ENCODE measurements at regions not wholly inside any gene's neighbourhood (a gene's known extent, or its start where the extent isn't known, plus 50 kb on each side); places are given as distances from the start of the nearest gene placed in this dataset.

DNA sequence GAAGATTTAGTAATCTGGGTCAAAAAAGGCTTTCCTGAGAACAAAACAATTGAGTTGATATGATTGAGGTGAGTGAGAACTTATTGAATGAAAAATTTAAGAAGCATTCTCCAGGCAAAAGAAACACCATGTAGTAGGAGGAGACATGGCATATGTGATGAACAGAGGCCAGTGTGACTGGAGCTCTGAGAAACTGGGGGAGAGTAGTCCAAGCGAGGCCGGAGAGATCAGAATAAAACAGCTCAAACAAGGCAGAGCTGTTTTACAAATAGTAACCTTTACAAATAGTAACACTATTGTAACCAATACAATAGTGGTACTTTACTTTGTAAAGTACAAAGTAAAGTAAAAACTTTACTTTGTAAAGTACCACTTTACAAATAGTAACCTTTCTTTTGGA, 1159.1 kb downstream of the PCDH9 start:
- no peak for DNase-seq (ENCODE audit: extremely low spot score)
- POLR2A ChIA-PET: no interaction called here

DNA sequence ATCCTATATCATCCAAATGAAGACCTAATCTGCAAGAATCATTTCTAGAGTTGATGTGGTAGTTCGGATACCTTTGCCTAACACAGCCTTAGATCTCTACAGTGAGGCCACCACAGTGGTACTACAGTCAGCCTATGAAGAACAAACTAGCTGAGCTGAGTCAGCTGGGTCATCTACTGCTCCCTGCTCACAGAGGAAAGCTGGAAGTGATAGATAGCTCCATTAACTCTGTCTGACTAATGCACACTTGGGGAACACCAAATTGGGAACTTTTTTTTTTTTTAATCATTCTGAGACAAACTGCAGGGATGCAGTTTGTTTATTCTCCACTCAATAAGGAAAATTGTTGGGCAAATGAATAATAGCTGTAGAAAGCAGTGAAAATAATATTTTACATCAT, 1160.6 kb downstream of the PCDH9 start:
- CTCF ChIA-PET: interaction anchor here (1.0 kb wide), 1 partner anchor 9 kb away, joined by 3 read pairs; no protein-coding TSS in a partner anchor
- TF ChIP-seq, protein P1, sequence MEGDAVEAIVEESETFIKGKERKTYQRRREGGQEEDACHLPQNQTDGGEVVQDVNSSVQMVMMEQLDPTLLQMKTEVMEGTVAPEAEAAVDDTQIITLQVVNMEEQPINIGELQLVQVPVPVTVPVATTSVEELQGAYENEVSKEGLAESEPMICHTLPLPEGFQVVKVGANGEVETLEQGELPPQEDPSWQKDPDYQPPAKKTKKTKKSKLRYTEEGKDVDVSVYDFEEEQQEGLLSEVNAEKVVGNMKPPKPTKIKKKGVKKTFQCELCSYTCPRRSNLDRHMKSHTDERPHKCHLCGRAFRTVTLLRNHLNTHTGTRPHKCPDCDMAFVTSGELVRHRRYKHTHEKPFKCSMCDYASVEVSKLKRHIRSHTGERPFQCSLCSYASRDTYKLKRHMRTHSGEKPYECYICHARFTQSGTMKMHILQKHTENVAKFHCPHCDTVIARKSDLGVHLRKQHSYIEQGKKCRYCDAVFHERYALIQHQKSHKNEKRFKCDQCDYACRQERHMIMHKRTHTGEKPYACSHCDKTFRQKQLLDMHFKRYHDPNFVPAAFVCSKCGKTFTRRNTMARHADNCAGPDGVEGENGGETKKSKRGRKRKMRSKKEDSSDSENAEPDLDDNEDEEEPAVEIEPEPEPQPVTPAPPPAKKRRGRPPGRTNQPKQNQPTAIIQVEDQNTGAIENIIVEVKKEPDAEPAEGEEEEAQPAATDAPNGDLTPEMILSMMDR (IDR thresholded peaks at IDR 0.05; ENCODE audit: control extremely low read depth, extremely low read depth, low read depth, missing control alignments): no peak
- POLR2A ChIA-PET: no interaction called here
- DNase-seq (ENCODE audit: extremely low spot score): no peak

More for the DNA sequence above, 1159.1 kb downstream of the PCDH9 start:
- TF ChIP-seq, protein P1 (IDR thresholded peaks at IDR 0.05; ENCODE audit: control extremely low read depth, extremely low read depth, low read depth, missing control alignments): no peak
- CTCF ChIA-PET: no interaction called here

GRCh38 chr13:66068683-66069082, 1161.5 kb downstream of the PCDH9 start:
- TF ChIP-seq, protein P1 (IDR thresholded peaks at IDR 0.05; ENCODE audit: control extremely low read depth, extremely low read depth, low read depth, missing control alignments): no peak
- ChIA-PET POLR2A (no interaction called here), CTCF (no interaction called here)
- no peak for DNase-seq (ENCODE audit: extremely low spot score)

- no peak for DNase-seq (ENCODE audit: extremely low spot score)
- ChIA-PET CTCF (no interaction called here), POLR2A (no interaction called here)
- TF ChIP-seq, protein P1 (IDR thresholded peaks at IDR 0.05; ENCODE audit: control extremely low read depth, extremely low read depth, low read depth, missing control alignments): no peak
These were observed 1181.2 kb downstream of the PCDH9 start for GRCh38 chr13:66048888-66049287.

- CTCF ChIA-PET: no interaction called here
- POLR2A ChIA-PET: no interaction called here
- TF ChIP-seq, protein P1 (IDR thresholded peaks at IDR 0.05; ENCODE audit: control extremely low read depth, extremely low read depth, low read depth, missing control alignments): no peak
- DNase-seq (ENCODE audit: extremely low spot score): no peak
These were observed 1189.6 kb downstream of the PCDH9 start for GRCh38 chr13:66040506-66040905.

GRCh38 chr13:66037096-66037495, 1193.0 kb downstream of the PCDH9 start:
- CTCF ChIA-PET: no interaction called here
- DNase-seq (ENCODE audit: extremely low spot score): no peak
- POLR2A ChIA-PET: no interaction called here
- TF ChIP-seq, protein P1 (IDR thresholded peaks at IDR 0.05; ENCODE audit: control extremely low read depth, extremely low read depth, low read depth, missing control alignments): no peak

DNA sequence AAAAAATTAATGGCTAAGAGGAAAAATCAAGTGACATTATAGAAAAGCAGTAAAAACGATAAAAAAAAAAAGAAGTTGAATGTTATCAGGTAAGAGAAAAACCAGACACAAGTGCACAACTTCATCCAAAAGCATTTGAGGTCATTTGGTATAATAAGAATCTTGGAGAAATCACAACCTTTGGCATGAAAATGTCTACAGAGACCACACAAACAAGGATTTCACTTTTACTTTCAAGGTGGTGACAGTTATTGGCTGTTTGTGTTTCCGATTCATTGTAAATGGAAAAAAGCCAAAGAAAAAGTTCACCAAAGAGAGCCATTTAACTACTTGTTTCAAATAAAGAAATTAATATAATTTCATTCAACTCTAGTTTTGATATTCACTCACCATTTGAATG, 1193.5 kb downstream of the PCDH9 start:
- ChIA-PET CTCF (no interaction called here), POLR2A (no interaction called here)
- TF ChIP-seq, protein P1 (IDR thresholded peaks at IDR 0.05; ENCODE audit: control extremely low read depth, extremely low read depth, low read depth, missing control alignments): no peak
- no peak for DNase-seq (ENCODE audit: extremely low spot score)
